GM12878 (cell line): ENCODE measurements at regions not wholly inside any gene's neighbourhood (a gene's known extent, or its start where the extent isn't known, plus 50 kb on each side); places are given as distances from the start of the nearest gene placed in this dataset.

Experiments
- ATAC-seq: fragments of 200-7000 bp; cut with Tn5 transposase; 3 replicates; pipeline ENCODE4 v1.9.1; 2020; ENCODE audit warnings: mild to moderate bottlenecking, moderate library complexity
- BruUV-seq: library from RNA; stranded (reverse); fragments of 400-500 nt; replicated peaks from 2 replicates; lab custom pipeline; 2021; lab: Mats Ljungman, UMichigan
- CTCF ChIA-PET: fragments of 300-600 bp; sonication (Branson Sonifier 250); formaldehyde crosslinking; extraction: SDS; loops from one replicate; lab custom pipeline; 2021; ENCODE audit warnings: inconsistent platforms; lab: Yijun Ruan, JAX
- POLR2A ChIA-PET: fragments of 350-600 bp; formaldehyde crosslinking; extraction: SDS; loops from one replicate; lab custom pipeline; 2021; ENCODE audit warnings: inconsistent platforms; lab: Charles Lee
- RAD21 ChIA-PET: fragments of 300-600 bp; sonication (Branson Sonifier 250); formaldehyde crosslinking; loops from one replicate; lab custom pipeline; 2023; ENCODE audit warnings: antibody characterized with exemption; ENCODE audit not compliant: unreplicated experiment; lab: Charles Lee
- SMC1A ChIA-PET: fragments of 300-600 bp; sonication (Branson Sonifier 250); formaldehyde crosslinking; loops from one replicate; lab custom pipeline; 2023; ENCODE audit not compliant: unreplicated experiment, uncharacterized antibody; lab: Charles Lee
- DNase-seq: peaks from one replicate; pipeline ENCODE4 v3.0.0-alpha.2; 2011; ENCODE audit warnings: low read depth, low spot score
- FAIRE-seq: peaks from 3 replicates; lab custom pipeline; 2011; peaks lifted over from hg19 to GRCh38; lab: Jason Lieb, UNC
- H2AFZ ChIP-seq: 2 replicates; pipeline ENCODE4 v1.6.0; 2011; ENCODE audit warnings: low read depth, low read length, control low read depth; ENCODE audit not compliant: control insufficient read depth
- H3K27ac ChIP-seq: 2 replicates; pipeline ENCODE4 v1.5.1; 2011; ENCODE audit warnings: control low read depth; ENCODE audit not compliant: control insufficient read depth, insufficient read depth
- H3K27me3 ChIP-seq, 2 experiments: replicated peaks in 1 of 2; 2 replicates each; pipeline versions ENCODE4 v1.6.0 to v1.6.1; 2011; ENCODE audit warnings: low read length in 1 of 2; ENCODE audit not compliant: control insufficient read depth in 2 of 2, insufficient read depth in 2 of 2
- H3K36me3 ChIP-seq, 2 experiments: 2 replicates each; pipeline ENCODE4 v1.5.1; 2011; ENCODE audit warnings: low read length in 1 of 2; ENCODE audit not compliant: control insufficient read depth in 2 of 2, insufficient read depth in 2 of 2
- H3K4me1 ChIP-seq: 2 replicates; pipeline ENCODE4 v1.6.1; 2011; ENCODE audit warnings: mild to moderate bottlenecking, low read length, moderate library complexity, mixed read lengths; ENCODE audit not compliant: control insufficient read depth, insufficient read depth
- H3K4me2 ChIP-seq: 2 replicates; pipeline ENCODE4 v1.6.0; 2011; ENCODE audit warnings: control low read depth; ENCODE audit not compliant: control insufficient read depth, insufficient read depth
- H3K4me3 ChIP-seq: fragments of 200-600 bp; sonication (generic); 2 replicates; pipeline ENCODE4 v1.5.1; 2016
- H3K79me2 ChIP-seq: 2 replicates; pipeline ENCODE4 v1.6.0; 2011; ENCODE audit warnings: low read length; ENCODE audit not compliant: control insufficient read depth, insufficient read depth
- H3K9ac ChIP-seq: 2 replicates; pipeline ENCODE4 v1.8.0; 2011; ENCODE audit warnings: low read length, control low read depth, mixed read lengths; ENCODE audit not compliant: control insufficient read depth, insufficient read depth
- H3K9me3 ChIP-seq: replicated peaks from 3 replicates; pipeline ENCODE4 v1.5.1; 2011; ENCODE audit warnings: mild to moderate bottlenecking, low read length; ENCODE audit not compliant: control insufficient read depth, insufficient read depth
- H4K20me1 ChIP-seq: 2 replicates; pipeline ENCODE4 v1.6.0; 2011; ENCODE audit not compliant: control insufficient read depth, insufficient read depth
- EP300 ChIP-seq, 2 experiments: fragments of 150-350 bp in 1 of 2; IDR thresholded peaks; 2 replicates each; pipeline ENCODE4 v1.6.1; 2011 to 2012; ENCODE audit warnings: low read depth in 2 of 2, low read length in 2 of 2, borderline replicate concordance in 1 of 2, improper control_type of control experiment in 1 of 2, inconsistent platforms in 1 of 2; ENCODE audit not compliant: control insufficient read depth in 1 of 2
- IRF4 ChIP-seq: IDR thresholded peaks from 2 replicates; pipeline ENCODE4 v1.6.1; 2011; ENCODE audit warnings: low read depth, low read length
- MYC ChIP-seq: IDR thresholded peaks from 2 replicates; pipeline ENCODE4 v1.6.1; 2011; ENCODE audit warnings: mild to moderate bottlenecking, low read length, moderate library complexity, inconsistent platforms; ENCODE audit not compliant: insufficient read depth, insufficient replicate concordance, insufficient read length, severe bottlenecking
- RAD51 ChIP-seq: fragments of 450-650 bp; IDR thresholded peaks from 2 replicates; pipeline ENCODE4 v1.6.1; 2016; ENCODE audit warnings: moderate library complexity, mild to moderate bottlenecking, inconsistent platforms
- RELA ChIP-seq: fragments of 450-650 bp; IDR thresholded peaks from 2 replicates; pipeline ENCODE4 v1.8.0; 2014; ENCODE audit warnings: borderline replicate concordance; ENCODE audit not compliant: partially characterized antibody
- ZBED1 ChIP-seq: IDR thresholded peaks from 2 replicates; pipeline ENCODE4 v1.6.1; 2016; ENCODE audit warnings: borderline replicate concordance
- ZNF207 ChIP-seq: fragments of 450-650 bp; IDR thresholded peaks from 2 replicates; pipeline ENCODE4 v1.6.1; 2014; ENCODE audit warnings: antibody characterized with exemption, mild to moderate bottlenecking, borderline replicate concordance
- WGBS: methylation state at CpG from one replicate; pipeline ENCODE4 v1.1.6; 2016; ENCODE audit warnings: low lambda C conversion rate; ENCODE audit not compliant: insufficient replicate concordance, insufficient coverage; ENCODE audit errors: missing lambda C conversion rate; 5-methylcytosine and 5-hydroxymethylcytosine counted together
- in situ Hi-C: fragments of 300-500 bp; cut with MboI; formaldehyde crosslinking; loops from 9 replicates; pipeline ENCODE4 v1.14.3; 2018; ENCODE audit warnings: mixed read lengths
- intact Hi-C: fragments of 100-400 bp; cut with micrococcal nuclease; formaldehyde crosslinking; loops from one replicate; pipeline ENCODE4 v1.14.2; 2022; ENCODE audit not compliant: unreplicated experiment

DNA sequence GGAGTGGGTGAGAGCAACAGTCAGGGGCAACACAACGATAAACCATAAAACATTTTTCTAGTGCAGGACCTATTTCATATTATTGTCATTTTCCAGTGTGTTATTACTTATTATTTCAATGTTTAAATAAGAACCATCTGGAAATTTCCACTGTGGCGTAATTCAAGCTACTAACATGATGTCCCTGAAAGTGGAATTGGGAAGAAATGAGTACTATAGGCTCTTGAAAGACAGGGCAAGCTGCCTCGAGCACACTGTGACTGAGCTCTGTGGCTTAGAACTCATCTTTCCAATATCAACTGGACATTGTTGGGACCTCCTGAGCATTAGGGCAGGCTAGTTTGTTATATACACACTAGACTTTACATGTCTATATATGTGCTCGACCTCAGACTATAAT is 182.9 kb upstream of the RIOK2 start:
- intact Hi-C loops = no loop called here
- no peak for TF ChIP-seq RAD51
- TF ChIP-seq MYC = no peak
- no peak for TF ChIP-seq ZNF207
- in situ Hi-C loops = no loop called here
- Histone ChIP-seq H3K79me2 (no peaks in the 10 kb centered on the region), H3K9me3 (no peaks in the 10 kb centered on the region; the same call in 2 of the 3 replicates), H3K27me3 (no peaks in the 10 kb centered on the region), H3K4me1 (peaks cover 5% of the 10 kb centered on the region; the same call in 1 of the 2 replicates), H3K27ac (no peak overlapping the region), H3K4me3 (no peak overlapping the region), H2AFZ (no peak overlapping the region), H4K20me1 (no peaks in the 10 kb centered on the region), H3K36me3 (no peaks in the 10 kb centered on the region), H3K9ac (no peak overlapping the region), H3K4me2 (no peak overlapping the region)
- CTCF ChIA-PET = interaction anchor here (1.4 kb wide), 1 partner anchor 20 kb away, joined by 4 read pairs; no protein-coding TSS in a partner anchor
- SMC1A ChIA-PET = interaction anchor here (1.2 to 3.1 kb wide), 3 partner anchors 42 to 168 kb away, joined by 3 to 12 read pairs (median 4); no protein-coding TSS in a partner anchor
- RAD21 ChIA-PET = interaction anchor here (1.6 kb wide), 1 partner anchor 168 kb away, joined by 5 read pairs; no protein-coding TSS in a partner anchor
- no TSS peak for BruUV-seq
- FAIRE-seq = no peak
- POLR2A ChIA-PET = no interaction called here
- 23% methylated on average over 4 of the region's 4 CpGs for whole genome bisulfite sequencing
- ATAC-seq = peak; percentile 48; the same call in 1 of the 3 replicates
- DNase-seq = no peak

DNA sequence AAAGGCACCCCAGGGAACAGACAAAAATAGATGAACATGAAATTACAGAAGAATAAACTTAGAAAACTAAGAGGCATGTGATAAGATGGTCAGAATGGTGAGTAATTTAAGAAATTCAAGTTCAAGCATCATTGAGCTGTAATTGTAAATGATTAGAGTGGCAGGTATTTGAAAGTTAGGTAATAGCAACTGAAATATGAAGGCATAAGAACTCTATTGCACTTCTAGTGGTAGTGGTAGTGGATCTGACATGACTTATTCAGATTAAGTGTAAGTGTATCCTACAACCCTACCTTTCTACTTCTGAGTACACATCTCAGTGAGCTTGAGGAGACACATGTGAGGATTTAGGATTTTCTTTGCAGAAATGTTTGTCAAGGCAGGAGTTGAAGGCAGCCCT is 192.9 kb upstream of the RIOK2 start:
- FAIRE-seq = no peak
- H2AFZ ChIP-seq = no peak overlapping the region
- no peaks in the 10 kb centered on the region; the same call in 2 of the 3 replicates for H3K9me3 ChIP-seq
- intact Hi-C loops (no loop called here), in situ Hi-C loops (no loop called here)
- TF ChIP-seq EP300 (IDR thresholded peaks at IDR 0.05; ENCODE audit: borderline replicate concordance in 1 of 2, control insufficient read depth in 1 of 2, low read depth in 2 of 2, low read length in 2 of 2) (no peak), RELA (no peak), IRF4 (no peak), ZBED1 (no peak)
- ChIA-PET CTCF (interaction anchor here (0.6 kb wide), 1 partner anchor 753 kb away, joined by 3 read pairs; no protein-coding TSS in a partner anchor), SMC1A (interaction anchor here (0.6 to 1.4 kb wide), 4 partner anchors 13 to 1464 kb away, joined by 3 to 6 read pairs (median 4); no protein-coding TSS in a partner anchor), RAD21 (interaction anchor here (1.3 kb wide), 1 partner anchor 17 kb away, joined by 3 read pairs; no protein-coding TSS in a partner anchor), POLR2A (no interaction called here)
- no peak for DNase-seq
- H3K27ac ChIP-seq = no peak overlapping the region
- no peak overlapping the region for H3K4me3 ChIP-seq
- H3K79me2 ChIP-seq = no peaks in the 10 kb centered on the region
- no peaks in the 10 kb centered on the region for H4K20me1 ChIP-seq
- BruUV-seq = no TSS peak
- H3K27me3 ChIP-seq = no peaks in the 10 kb centered on the region
- no peak overlapping the region for H3K4me2 ChIP-seq
- ATAC-seq = peak; percentile 56
- no peaks in the 10 kb centered on the region for H3K36me3 ChIP-seq
- no peak overlapping the region for H3K9ac ChIP-seq
- H3K4me1 ChIP-seq = no peaks in the 10 kb centered on the region
